M059J (cell line): ENCODE measurements at regions not wholly inside any gene's neighbourhood (a gene's known extent, or its start where the extent isn't known, plus 50 kb on each side); places are given as distances from the start of the nearest gene placed in this dataset.
"Not testable (repeated sequence)": the region's sequence is repeated elsewhere in the genome, so short reads cannot be mapped to it uniquely, and the experiment has no call there.

Experiments
- DNase-seq: peaks from one replicate; pipeline ENCODE4 v3.0.0-alpha.2; 2012; ENCODE audit warnings: low read depth

GRCh38 chr22:49676783-49677494 lies 150.7 kb downstream of the BRD1 start:
- DNase-seq: no peak

- DNase-seq: no peak
These were observed 151.4 kb downstream of the BRD1 start for GRCh38 chr22:49676230-49676629.

GRCh38 chr22:49674479-49675050 lies 153.1 kb downstream of the BRD1 start:
- no peak for DNase-seq

- DNase-seq: no peak
These were observed 154.6 kb downstream of the BRD1 start for GRCh38 chr22:49673048-49673447.

DNA sequence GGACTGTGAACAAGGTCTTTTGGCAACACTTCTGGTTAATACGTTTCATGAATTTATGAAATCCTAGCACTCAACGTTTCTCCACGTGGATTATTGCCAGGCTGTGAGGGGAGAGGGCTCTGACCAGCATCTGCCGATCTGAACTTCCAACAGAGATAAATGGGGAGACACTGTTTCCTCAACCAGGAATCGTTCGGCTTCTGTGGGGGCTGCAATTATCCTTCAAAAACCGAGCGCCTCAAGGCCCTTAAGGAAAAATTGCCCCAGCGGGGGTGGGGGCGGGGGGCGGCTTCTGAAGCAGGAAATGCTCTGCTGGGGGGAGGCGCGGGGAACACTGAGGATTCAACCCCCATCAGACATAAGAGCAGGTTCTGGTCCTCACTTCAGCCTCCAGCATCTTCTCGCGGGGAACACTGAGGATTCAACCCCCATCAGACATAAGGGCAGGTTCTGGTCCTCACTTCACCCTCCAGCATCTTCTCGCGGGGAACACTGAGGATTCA lies 155.6 kb downstream of the BRD1 start:
- DNase-seq: no peak

- no peak for DNase-seq
These were observed 156.2 kb downstream of the BRD1 start for GRCh38 chr22:49671331-49672013.

DNA sequence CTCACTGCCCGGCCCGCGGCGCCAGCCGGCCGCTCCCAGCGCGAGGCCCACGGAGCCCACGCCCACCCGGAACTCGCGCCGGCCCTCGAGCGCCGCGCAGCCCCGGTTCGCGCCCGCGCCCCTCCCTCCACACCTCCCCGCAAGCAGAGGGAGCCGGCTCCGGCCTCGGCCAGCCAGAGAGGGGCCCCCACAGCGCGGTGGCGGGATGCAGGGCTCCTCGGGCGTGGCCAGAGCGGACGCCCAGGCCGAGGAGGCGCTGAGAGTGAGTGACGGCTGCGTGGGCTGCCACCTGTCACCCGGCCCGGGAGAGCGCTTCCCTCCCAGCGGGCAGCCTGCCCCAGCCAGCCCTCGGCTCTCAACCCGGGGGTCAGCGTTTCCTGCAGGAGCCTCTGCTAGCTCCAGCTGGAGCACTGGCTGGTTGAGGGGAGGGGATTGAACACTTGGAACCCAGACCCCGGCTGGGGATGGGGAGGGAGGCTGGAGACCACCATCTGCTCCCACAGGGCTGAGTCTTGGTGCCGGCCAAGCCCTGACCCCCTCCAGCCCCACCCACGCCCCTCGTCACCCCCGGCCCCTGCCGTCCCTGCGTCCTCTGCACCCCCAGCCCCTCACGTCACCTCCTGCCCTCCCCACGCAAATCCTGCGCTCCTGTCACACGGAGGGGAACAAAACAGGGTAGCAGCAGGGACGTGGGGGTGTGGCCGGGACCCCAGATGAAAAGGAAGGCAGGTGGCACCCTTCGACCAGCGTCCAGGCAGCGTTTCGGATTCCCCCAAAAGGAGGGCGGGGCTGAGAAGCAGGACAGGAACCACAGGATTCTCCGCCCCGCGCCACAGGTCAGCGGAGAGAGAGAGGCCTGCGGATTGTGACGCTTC lies 157.0 kb downstream of the BRD1 start:
- no peak for DNase-seq

DNA sequence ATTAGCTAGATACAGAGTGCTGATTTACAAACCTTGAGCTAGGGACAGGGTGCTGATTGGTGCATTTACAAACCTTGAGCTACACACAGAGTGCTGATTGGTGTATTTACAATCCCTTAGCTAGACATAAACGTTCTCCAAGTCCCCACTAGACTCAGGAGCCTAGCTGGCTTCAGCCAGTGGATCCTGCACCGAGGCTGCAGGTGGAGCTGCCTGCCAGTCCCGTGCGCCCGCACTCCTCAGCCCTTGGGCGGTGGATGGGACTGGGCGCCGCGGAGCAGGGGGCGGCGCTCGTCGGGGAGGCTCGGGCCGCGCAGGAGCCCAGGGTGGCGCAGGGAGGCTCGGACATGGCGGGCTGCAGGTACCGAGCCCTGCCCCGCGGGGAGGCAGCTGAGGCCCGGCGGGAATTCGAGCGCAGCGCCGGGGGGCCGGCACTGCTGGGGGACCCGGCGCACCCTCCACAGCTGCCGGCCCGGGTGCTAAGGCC lies 157.7 kb downstream of the BRD1 start:
- not testable (repeated sequence) for DNase-seq

GRCh38 chr22:49669427-49669968 lies 158.2 kb downstream of the BRD1 start:
- not testable (repeated sequence) for DNase-seq

DNA sequence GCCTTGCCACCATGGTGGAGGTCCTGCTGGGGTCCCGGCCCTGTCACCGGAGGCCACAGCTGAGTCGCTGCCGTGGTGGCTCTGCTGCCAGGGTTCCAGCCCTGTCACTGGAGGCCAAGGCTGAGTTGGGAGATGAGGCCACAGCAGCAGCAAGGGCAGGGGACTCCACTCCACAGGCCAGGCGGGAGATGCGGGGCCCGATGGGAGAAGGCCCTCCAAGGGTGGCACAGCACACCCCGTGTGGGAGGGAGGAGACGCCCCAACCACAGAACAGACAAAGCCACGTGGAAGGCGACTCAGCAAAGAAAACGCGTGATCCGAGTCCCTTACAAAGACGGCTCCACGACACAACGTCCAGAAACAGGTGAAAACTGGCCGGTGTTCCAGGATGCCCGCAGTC lies 159.3 kb downstream of the BRD1 start:
- DNase-seq: no peak

GRCh38 chr22:49667236-49667635 lies 160.4 kb downstream of the BRD1 start:
- DNase-seq: no peak

DNA sequence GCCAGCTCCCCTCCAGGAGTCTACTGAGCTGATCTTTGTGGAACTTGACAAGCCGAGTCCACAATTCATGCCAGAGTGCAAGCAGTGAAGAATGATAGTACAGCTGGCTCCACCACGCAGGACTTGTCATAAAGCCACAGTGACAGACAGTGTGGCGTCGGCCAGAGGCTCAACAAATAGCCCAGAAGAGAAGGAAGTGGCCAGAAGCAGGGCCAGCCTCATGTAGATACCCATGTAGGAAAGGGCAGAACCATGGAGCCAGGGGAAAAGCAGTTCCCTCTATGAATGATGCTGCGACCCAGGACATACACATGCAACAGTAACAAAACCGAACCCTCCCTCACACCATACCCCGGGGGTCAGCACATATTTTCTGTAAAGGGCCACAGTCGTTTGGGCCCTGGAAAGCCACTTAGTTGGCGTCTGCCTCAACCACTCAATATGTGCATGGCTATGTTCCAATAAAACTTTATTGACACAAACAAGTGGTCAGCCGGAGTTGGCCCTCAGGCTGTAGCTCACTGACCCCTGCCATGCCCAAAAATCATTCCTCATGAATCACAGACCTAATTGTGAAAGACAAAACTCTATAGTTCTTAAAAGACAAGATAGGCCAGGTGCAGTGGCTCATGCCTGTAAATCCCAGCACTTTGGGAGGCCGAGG lies 161.4 kb downstream of the BRD1 start:
- no peak for DNase-seq

- DNase-seq: no peak
These were observed 162.8 kb downstream of the BRD1 start for GRCh38 chr22:49664891-49665290.

- DNase-seq: no peak
These were observed 163.2 kb downstream of the BRD1 start for GRCh38 chr22:49664371-49664881.

DNA sequence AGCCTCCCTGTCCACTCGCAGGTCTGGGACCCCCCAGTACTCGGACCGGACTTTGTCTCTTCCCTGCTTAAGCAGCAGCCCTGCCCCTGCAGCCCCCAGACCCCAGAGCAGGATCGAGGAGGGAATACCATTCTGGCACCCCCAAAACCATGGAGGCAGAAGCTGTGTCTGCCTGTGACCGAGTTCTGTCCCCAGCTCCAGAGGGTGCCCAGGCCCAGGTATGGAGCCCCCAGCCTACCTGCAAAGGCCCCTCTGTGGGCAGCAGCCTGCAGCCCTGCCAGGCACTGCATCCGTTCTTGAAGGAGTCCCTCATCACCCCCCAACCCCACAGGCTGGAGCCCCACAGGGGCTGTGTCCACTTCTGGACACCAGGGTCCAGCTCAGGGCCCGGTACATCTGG lies 163.8 kb downstream of the BRD1 start:
- no peak for DNase-seq

DNA sequence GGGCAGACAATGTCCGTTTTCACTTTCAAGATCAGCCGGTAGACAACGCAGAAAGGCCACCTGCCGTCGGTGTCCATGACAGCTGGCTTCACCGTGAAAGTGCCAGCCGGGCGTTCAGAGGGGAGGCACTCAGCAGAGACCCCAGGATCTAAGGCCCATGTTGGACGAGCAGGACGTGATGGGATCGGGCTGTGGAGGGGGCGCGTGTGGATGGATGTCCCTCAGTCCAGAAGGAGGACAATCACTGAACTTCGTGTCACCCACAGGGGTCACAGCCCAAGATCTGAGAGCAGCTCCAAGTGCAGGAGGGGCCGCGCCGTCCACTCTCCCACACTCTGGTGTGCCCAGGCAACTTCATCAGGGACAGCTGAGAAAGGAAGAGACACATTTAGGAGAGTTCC lies 164.4 kb downstream of the BRD1 start:
- DNase-seq: no peak

GRCh38 chr22:49662681-49663080 lies 165.0 kb downstream of the BRD1 start:
- DNase-seq: no peak

- no peak for DNase-seq
These were observed 166.6 kb downstream of the BRD1 start for GRCh38 chr22:49660794-49661781.

GRCh38 chr22:49660321-49660720 lies 167.4 kb downstream of the BRD1 start:
- no peak for DNase-seq

DNA sequence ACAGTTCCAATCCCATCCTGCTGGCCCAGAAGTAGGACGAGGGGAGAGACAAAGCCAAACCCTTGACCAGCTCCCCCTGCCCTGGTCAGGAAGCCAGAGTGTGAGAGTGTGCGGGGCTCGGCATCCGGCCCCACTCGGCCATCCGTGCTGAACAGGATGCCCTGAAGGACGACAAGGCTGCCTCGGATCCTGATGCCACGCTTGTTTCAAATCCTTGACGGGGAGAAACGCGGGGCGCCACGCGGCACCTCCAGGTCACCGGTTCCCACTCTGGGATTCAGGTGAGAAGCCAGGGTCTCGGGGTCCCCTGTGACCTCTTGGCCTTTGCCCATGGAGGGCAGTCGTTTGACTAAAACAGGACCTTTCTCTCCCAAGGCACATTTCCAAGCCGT lies 167.8 kb downstream of the BRD1 start:
- DNase-seq: no peak
